HepG2 (cell line): ENCODE measurements at regions not wholly inside any gene's neighbourhood (a gene's known extent, or its start where the extent isn't known, plus 50 kb on each side); places are given as distances from the start of the nearest gene placed in this dataset.

Experiments
- ATAC-seq: fragments of 200-7000 bp; cut with Tn5 transposase; 3 replicates; pipeline ENCODE4 v1.9.1; 2020; ENCODE audit warnings: mild to moderate bottlenecking, moderate library complexity
- BruUV-seq: library from RNA; stranded (reverse); fragments of 400-500 nt; replicated peaks from 2 replicates; lab custom pipeline; 2021; lab: Mats Ljungman, UMichigan
- CTCF ChIA-PET: fragments of 300-600 bp; formaldehyde crosslinking; extraction: SDS; loops from one replicate; lab custom pipeline; 2021; ENCODE audit warnings: low total read pairs, inconsistent platforms, low intra/inter-chr PET ratio; lab: Yijun Ruan, JAX
- POLR2A ChIA-PET: fragments of 350-600 bp; sonication (Branson Sonifier 250); formaldehyde crosslinking; loops from one replicate; lab custom pipeline; 2020; ENCODE audit warnings: antibody characterized with exemption, inconsistent platforms; lab: Yijun Ruan, JAX
- DNase-seq: peaks from one replicate; pipeline ENCODE4 v3.0.0-alpha.2; 2015; ENCODE audit warnings: low spot score
- FAIRE-seq: peaks from 3 replicates; lab custom pipeline; 2011; peaks lifted over from hg19 to GRCh38; lab: Jason Lieb, UNC
- H2AFZ ChIP-seq: one replicate; pipeline ENCODE4 v1.6.1; 2011; ENCODE audit warnings: low read length, inconsistent platforms
- H3K27ac ChIP-seq: fragments of 300-600 bp; 3 replicates; pipeline ENCODE4 v1.8.0; 2011; ENCODE audit warnings: mixed run types, mild to moderate bottlenecking, mixed read lengths, low read length, inconsistent platforms; ENCODE audit not compliant: insufficient read depth; ENCODE audit errors: extremely low read length
- H3K27me3 ChIP-seq, 2 experiments: fragments of 200-600 bp in 1 of 2; 2 replicates in 1 of 2; 3 replicates in 1 of 2; pipeline versions ENCODE4 v1.6.0 to v1.8.0; 2011; ENCODE audit warnings: low read length in 2 of 2, mild to moderate bottlenecking in 2 of 2, moderate library complexity in 2 of 2, inconsistent platforms in 1 of 2; ENCODE audit not compliant: insufficient read depth in 2 of 2, control insufficient read depth in 1 of 2
- H3K36me3 ChIP-seq, 2 experiments: fragments of 200-600 bp in 1 of 2; replicated peaks in 1 of 2; 2 replicates in 1 of 2; 3 replicates in 1 of 2; pipeline versions ENCODE4 v1.5.1 to v1.8.0; 2011; ENCODE audit warnings: low read length in 2 of 2, inconsistent platforms in 1 of 2; ENCODE audit not compliant: insufficient read depth in 2 of 2, control insufficient read depth in 1 of 2
- H3K4me1 ChIP-seq: 2 replicates; pipeline ENCODE4 v1.5.1; 2012; ENCODE audit warnings: low read length, inconsistent platforms; ENCODE audit not compliant: insufficient read depth
- H3K4me2 ChIP-seq: 2 replicates; pipeline ENCODE4 v1.6.0; 2011; ENCODE audit warnings: low read depth, low read length, inconsistent platforms
- H3K4me3 ChIP-seq, 3 experiments: fragments of 200-600 bp in 1 of 3; sonication (generic), shearing (Covaris generic) in 1 of 3; replicated peaks in 1 of 3; 2 replicates each; pipeline ENCODE4 v1.5.1; 2011 to 2016; ENCODE audit warnings: low read length in 3 of 3, inconsistent platforms in 2 of 3, low read depth in 2 of 3, mild to moderate bottlenecking in 2 of 3, control low read depth in 1 of 3, mixed read lengths in 1 of 3; ENCODE audit not compliant: insufficient read depth in 1 of 3
- H3K79me2 ChIP-seq: one replicate; pipeline ENCODE4 v1.6.1; 2011; ENCODE audit warnings: low read length, inconsistent platforms; ENCODE audit not compliant: insufficient read depth
- H3K9ac ChIP-seq: 2 replicates; pipeline ENCODE4 v1.6.0; 2011; ENCODE audit warnings: mild to moderate bottlenecking, low read depth, low read length, inconsistent platforms; ENCODE audit not compliant: insufficient read depth
- H3K9me3 ChIP-seq: 2 replicates; pipeline ENCODE4 v1.5.1; 2012; ENCODE audit warnings: mild to moderate bottlenecking, low read length
- H4K20me1 ChIP-seq: 2 replicates; pipeline ENCODE4 v1.6.0; 2011; ENCODE audit warnings: inconsistent platforms, mild to moderate bottlenecking, low read length, moderate library complexity; ENCODE audit not compliant: insufficient read depth
- ASH2L ChIP-seq: fragments of 300-600, 200-600 bp; sonication (generic); IDR thresholded peaks from 2 replicates; pipeline ENCODE4 v1.7.0; 2017; ENCODE audit warnings: low read depth, mild to moderate bottlenecking, moderate library complexity, mixed read lengths, low read length; ENCODE audit not compliant: insufficient read length
- ETV5 ChIP-seq: IDR thresholded peaks from 2 replicates; pipeline ENCODE4 v1.6.1; 2018; ENCODE audit warnings: missing biosample characterization, missing genetic modification reagents, inconsistent platforms, borderline replicate concordance
- FIP1L1 ChIP-seq: fragments of 200-400 bp; formaldehyde crosslinking; IDR thresholded peaks from 2 replicates; pipeline ENCODE4 v1.6.1; 2018; ENCODE audit warnings: low read depth, mild to moderate bottlenecking, low read length, moderate library complexity, borderline replicate concordance; ENCODE audit not compliant: insufficient read depth
- GLMP ChIP-seq: sonication (generic); formaldehyde crosslinking; IDR thresholded peaks from 2 replicates; pipeline ENCODE4 v1.9.0; 2021; ENCODE audit warnings: missing genetic modification reagents, mild to moderate bottlenecking, borderline replicate concordance
- LBX2 ChIP-seq: sonication (generic); formaldehyde crosslinking; IDR thresholded peaks from 2 replicates; pipeline ENCODE4 v1.5.0; 2020; ENCODE audit warnings: missing genetic modification reagents, mild to moderate bottlenecking, borderline replicate concordance
- POLR2AphosphoS2 ChIP-seq: IDR thresholded peaks from 2 replicates; pipeline ENCODE4 v1.6.1; 2011; ENCODE audit warnings: low read depth, low read length, improper control_type of control experiment
- RNF2 ChIP-seq: fragments of 450-650 bp; conservative IDR thresholded peaks from 2 replicates; pipeline ENCODE4 v1.6.1; 2016; ENCODE audit warnings: low read depth
- TBL1XR1 ChIP-seq: fragments of 150-350 bp; IDR thresholded peaks from 2 replicates; pipeline ENCODE4 v1.6.1; 2014; ENCODE audit warnings: borderline replicate concordance, low read length; ENCODE audit not compliant: partially characterized antibody
- ZBTB25 ChIP-seq: IDR thresholded peaks from 2 replicates; pipeline ENCODE4 v1.6.1; 2018; ENCODE audit warnings: missing genetic modification reagents
- ZGPAT ChIP-seq: IDR thresholded peaks from 2 replicates; pipeline ENCODE4 v1.6.1; 2016; ENCODE audit warnings: mild to moderate bottlenecking
- ZNF513 ChIP-seq: sonication (generic); formaldehyde crosslinking; conservative IDR thresholded peaks from 2 replicates; pipeline ENCODE4 v1.5.0; 2020; ENCODE audit warnings: missing genetic modification reagents
- ZSCAN5A ChIP-seq: sonication (generic); formaldehyde crosslinking; IDR thresholded peaks from 2 replicates; pipeline ENCODE4 v1.8.0; 2022; ENCODE audit warnings: mild to moderate bottlenecking, missing genetic modification reagents, borderline replicate concordance
- WGBS: methylation state at CpG from one replicate; pipeline ENCODE4 v1.1.6; 2017; ENCODE audit warnings: low lambda C conversion rate; 5-methylcytosine and 5-hydroxymethylcytosine counted together
- in situ Hi-C: cut with HindIII; loops from 2 replicates; pipeline ENCODE4 v1.10.0; 2017; ENCODE audit warnings: low pct_unique_long_range_greater_than_20kb; ENCODE audit not compliant: extremely low pct_ligation_motif_present
- intact Hi-C: fragments of 100-400 bp; cut with micrococcal nuclease; formaldehyde crosslinking; loops from one replicate; pipeline ENCODE4 v1.10.0; 2022; ENCODE audit not compliant: unreplicated experiment

- TF ChIP-seq ZGPAT (CRISPR knock-in tag) (no peak), TBL1XR1 (no peak), GLMP (CRISPR knock-in tag) (no peak)
- TF ChIP-seq, all 625 proteins: peak for 0
These were observed 286.4 kb downstream of the ZEB1 start (continued) for GRCh38 chr10:31605426-31605825.

GRCh38 chr10:31604646-31605170 lies 285.7 kb downstream of the ZEB1 start:
- Histone ChIP-seq H3K36me3 (no peaks in the 10 kb centered on the region), H3K9ac (no peak overlapping the region), H3K9me3 (no peaks in the 10 kb centered on the region), H4K20me1 (no peaks in the 10 kb centered on the region), H3K27me3 (peaks cover 3 to 15% of the 10 kb centered on the region in 2 experiments; a peak in 3 of 5 replicates), H3K79me2 (no peaks in the 10 kb centered on the region), H3K4me3 (no peak overlapping the region), H3K4me1 (no peaks in the 10 kb centered on the region), H3K4me2 (no peak overlapping the region), H3K27ac (no peak overlapping the region), H2AFZ (no peak overlapping the region)
- ATAC-seq: no peak
- WGBS: 17% methylated on average over 4 of the region's 4 CpGs
- POLR2A ChIA-PET: no interaction called here
- no peak for DNase-seq
- intact Hi-C loops (no loop called here), in situ Hi-C loops (no loop called here)
- FAIRE-seq: no peak
- BruUV-seq: no TSS peak
- CTCF ChIA-PET: no interaction called here
- TF ChIP-seq ETV5 (no peak), LBX2 (CRISPR knock-in tag) (no peak), FIP1L1 (no peak), ASH2L (no peak), ZSCAN5A (CRISPR knock-in tag) (no peak), POLR2AphosphoS2 (no peak), RNF2 (no peak), ZNF513 (CRISPR knock-in tag) (no peak), ZBTB25 (CRISPR knock-in tag) (no peak)
